Neural cell (in vitro differentiated cells): ENCODE measurements at regions not wholly inside any gene's neighbourhood (a gene's known extent, or its start where the extent isn't known, plus 50 kb on each side); places are given as distances from the start of the nearest gene placed in this dataset.
"Not testable (repeated sequence)": the region's sequence is repeated elsewhere in the genome, so short reads cannot be mapped to it uniquely, and the experiment has no call there.

Experiments used
- H2AFZ ChIP-seq: fragments of 200-600, 300-800 bp; sonication (generic), shearing (Covaris generic); 2 replicates; pipeline ENCODE4 v1.6.0; 2014; ENCODE audit warnings: low read depth, mild to moderate bottlenecking, antibody characterized with exemption, low read length, moderate library complexity
- H3F3A ChIP-seq: fragments of 200-600 bp; shearing (Covaris generic); 2 replicates; pipeline ENCODE4 v1.6.1; 2016; ENCODE audit warnings: mild to moderate bottlenecking, moderate library complexity, mixed read lengths, antibody characterized with exemption, low read length; ENCODE audit not compliant: insufficient read depth, poor library complexity, severe bottlenecking
- H3K27ac ChIP-seq: fragments of 200-600, 300-800 bp; sonication (generic), shearing (Covaris generic); 2 replicates; pipeline ENCODE4 v1.5.1; 2014; ENCODE audit warnings: mild to moderate bottlenecking, low read length, moderate library complexity
- H3K27me3 ChIP-seq: fragments of 300-800, 200-600 bp; sonication (generic), shearing (Covaris generic); 2 replicates; pipeline ENCODE4 v1.6.0; 2014; ENCODE audit warnings: mild to moderate bottlenecking, low read depth, low read length, moderate library complexity; ENCODE audit not compliant: insufficient read depth
- H3K36me3 ChIP-seq: fragments of 300-800, 200-600 bp; sonication (generic), shearing (Covaris generic); 2 replicates; pipeline ENCODE4 v1.5.1; 2014; ENCODE audit warnings: mild to moderate bottlenecking, antibody characterized with exemption, low read length, moderate library complexity; ENCODE audit not compliant: insufficient read depth
- H3K4me2 ChIP-seq: fragments of 300-800, 200-600 bp; sonication (generic), shearing (Covaris generic); 2 replicates; pipeline ENCODE4 v1.6.0; 2014; ENCODE audit warnings: mild to moderate bottlenecking, low read length
- H3K4me3 ChIP-seq: fragments of 300-800, 200-600 bp; sonication (generic), shearing (Covaris generic); 2 replicates; pipeline ENCODE4 v1.5.1; 2014; ENCODE audit warnings: mild to moderate bottlenecking, low read length, moderate library complexity
- H3K79me2 ChIP-seq: fragments of 200-600 bp; shearing (Covaris generic); replicated peaks from 2 replicates; pipeline ENCODE4 v1.6.0; 2014; ENCODE audit warnings: mild to moderate bottlenecking, low read length, moderate library complexity; ENCODE audit not compliant: insufficient read depth
- H3K9ac ChIP-seq: fragments of 300-800, 200-600 bp; sonication (generic), shearing (Covaris generic); 2 replicates; pipeline ENCODE4 v1.6.1; 2016; ENCODE audit warnings: mild to moderate bottlenecking, low read length, mixed read lengths
- H3K9me2 ChIP-seq: fragments of 200-600 bp; shearing (Covaris generic); 2 replicates; pipeline ENCODE4 v1.6.1; 2016; ENCODE audit warnings: mild to moderate bottlenecking, low read length, mixed read lengths; ENCODE audit not compliant: insufficient read depth
- H3K9me3 ChIP-seq: fragments of 200-600, 300-800 bp; sonication (generic), shearing (Covaris generic); 2 replicates; pipeline ENCODE4 v1.6.1; 2016; ENCODE audit warnings: mild to moderate bottlenecking, mixed run types, low read length, moderate library complexity, mixed read lengths
- H4K20me1 ChIP-seq: fragments of 200-600 bp; shearing (Covaris generic); 2 replicates; pipeline ENCODE4 v1.6.1; 2016; ENCODE audit warnings: mild to moderate bottlenecking, mixed run types; ENCODE audit not compliant: insufficient read depth
- CTCF ChIP-seq: fragments of 450-650 bp; IDR thresholded peaks from 2 replicates; pipeline ENCODE4 v1.5.1; 2014; ENCODE audit warnings: antibody characterized with exemption, mild to moderate bottlenecking, moderate library complexity; ENCODE audit not compliant: poor library complexity, severe bottlenecking
- EP300 ChIP-seq: fragments of 450-650 bp; conservative IDR thresholded peaks from 2 replicates; pipeline ENCODE4 v1.6.1; 2014; ENCODE audit warnings: antibody characterized with exemption, mild to moderate bottlenecking, moderate library complexity; ENCODE audit not compliant: poor library complexity, severe bottlenecking
- EZH2 ChIP-seq: fragments of 200-600, 300-800 bp; shearing (Covaris generic), sonication (generic); IDR thresholded peaks from 2 replicates; pipeline ENCODE4 v1.6.1; 2014; ENCODE audit warnings: antibody characterized with exemption, low read length, borderline replicate concordance, mild to moderate bottlenecking; ENCODE audit not compliant: insufficient read depth, poor library complexity, severe bottlenecking
- MXI1 ChIP-seq: fragments of 450-650 bp; conservative IDR thresholded peaks from 2 replicates; pipeline ENCODE4 v1.6.1; 2014; ENCODE audit warnings: antibody characterized with exemption, mild to moderate bottlenecking; ENCODE audit not compliant: poor library complexity, severe bottlenecking
- POLR2AphosphoS5 ChIP-seq: IDR thresholded peaks from 2 replicates; pipeline ENCODE4 v1.6.1; 2012
- RAD21 ChIP-seq: fragments of 450-650 bp; conservative IDR thresholded peaks from 2 replicates; pipeline ENCODE4 v1.6.1; 2014; ENCODE audit warnings: antibody characterized with exemption, mild to moderate bottlenecking, moderate library complexity
- REST ChIP-seq: IDR thresholded peaks from 2 replicates; pipeline ENCODE4 v1.6.1; 2012; ENCODE audit warnings: borderline replicate concordance
- SMC3 ChIP-seq: fragments of 450-650 bp; conservative IDR thresholded peaks from 2 replicates; pipeline ENCODE4 v1.6.1; 2014; ENCODE audit warnings: antibody characterized with exemption, mild to moderate bottlenecking, moderate library complexity; ENCODE audit not compliant: poor library complexity
- TAF1 ChIP-seq: IDR thresholded peaks from 2 replicates; pipeline ENCODE4 v1.6.1; 2012; ENCODE audit warnings: low read depth

- Histone ChIP-seq H4K20me1 (no peaks in the 10 kb centered on the region), H3K27ac (no peak overlapping the region), H3K9me2 (no peaks in the 10 kb centered on the region), H2AFZ (no peak overlapping the region), H3K9ac (no peak overlapping the region), H3K79me2 (no peaks in the 10 kb centered on the region), H3K4me2 (no peak overlapping the region), H3K9me3 (peaks cover 8% of the 10 kb centered on the region), H3K36me3 (no peaks in the 10 kb centered on the region), H3K4me3 (no peak overlapping the region), H3F3A (no peaks in the 10 kb centered on the region), H3K27me3 (no peaks in the 10 kb centered on the region)
- TF ChIP-seq SMC3 (no peak), REST (no peak), POLR2AphosphoS5 (no peak), EZH2 (no peak)
These were observed 508.7 kb upstream of the GRAMD2B start for GRCh38 chr5:125914471-125914870.

- H3K27me3 ChIP-seq, H3K9me2 ChIP-seq, H2AFZ ChIP-seq, H3K4me2 ChIP-seq, H3K9me3 ChIP-seq, H3K36me3 ChIP-seq, H3K4me3 ChIP-seq, H3K79me2 ChIP-seq, H3K9ac ChIP-seq, H3F3A ChIP-seq, H4K20me1 ChIP-seq, H3K27ac ChIP-seq: not testable (repeated sequence)
These were observed 499.3 kb upstream of the GRAMD2B start for GRCh38 chr5:125923958-125924357.

- H3K27me3 ChIP-seq, result no peaks in the 10 kb centered on the region
- no peaks in the 10 kb centered on the region for H4K20me1 ChIP-seq
- H3K27ac ChIP-seq, result no peak overlapping the region
- H3K9ac ChIP-seq, result no peak overlapping the region
- no peaks in the 10 kb centered on the region for H3K36me3 ChIP-seq
- H3K4me2 ChIP-seq, result no peak overlapping the region
- no peaks in the 10 kb centered on the region for H3K9me2 ChIP-seq
- H3F3A ChIP-seq, result no peaks in the 10 kb centered on the region
- H2AFZ ChIP-seq, result no peak overlapping the region
- H3K4me3 ChIP-seq, result no peak overlapping the region
- no peak for TF ChIP-seq TAF1
- TF ChIP-seq POLR2AphosphoS5, result no peak
- TF ChIP-seq RAD21, result no peak
- no peak for TF ChIP-seq EP300
- TF ChIP-seq SMC3, result no peak
- no peak for TF ChIP-seq CTCF
- no peak for TF ChIP-seq MXI1
- H3K79me2 ChIP-seq, result no peaks in the 10 kb centered on the region
- H3K9me3 ChIP-seq, result no peaks in the 10 kb centered on the region
These were observed 497.0 kb upstream of the GRAMD2B start for GRCh38 chr5:125926172-125926571.
